NCI-H82 treated with DMSO at 0.1 percent for 48 hours (cell line): ENCODE measurements at regions not wholly inside any gene's neighbourhood (a gene's known extent, or its start where the extent isn't known, plus 50 kb on each side); places are given as distances from the start of the nearest gene placed in this dataset.
"Not testable (repeated sequence)": the region's sequence is repeated elsewhere in the genome, so short reads cannot be mapped to it uniquely, and the experiment has no call there.

Experiments
- DNase-seq: peaks from one replicate; lab custom pipeline; 2025; ENCODE audit not compliant: unreplicated experiment; lab: John Stamatoyannopoulos, UW

- no peak for DNase-seq
These were observed 235.1 kb downstream of the ABCC12 start for GRCh38 chr16:47920709-47921108.

- no peak for DNase-seq
These were observed 238.7 kb downstream of the ABCC12 start for GRCh38 chr16:47917118-47917517.

GRCh38 chr16:47916266-47916665 lies 239.5 kb downstream of the ABCC12 start:
- DNase-seq = no peak

- DNase-seq = no peak
These were observed 248.7 kb downstream of the ABCC12 start for GRCh38 chr16:47907109-47907508.

- no peak for DNase-seq
These were observed 250.0 kb downstream of the ABCC12 start for GRCh38 chr16:47905771-47906170.

- no peak for DNase-seq
These were observed 251.1 kb downstream of the ABCC12 start for GRCh38 chr16:47904691-47905090.

- no peak for DNase-seq
These were observed 252.3 kb downstream of the ABCC12 start for GRCh38 chr16:47903470-47903869.

- DNase-seq = not testable (repeated sequence)
These were observed 258.7 kb downstream of the ABCC12 start for GRCh38 chr16:47897105-47897504.

GRCh38 chr16:47895146-47895545 lies 260.6 kb downstream of the ABCC12 start:
- no peak for DNase-seq

GRCh38 chr16:47892999-47893398 lies 262.8 kb downstream of the ABCC12 start:
- no peak for DNase-seq

- no peak for DNase-seq
These were observed 267.1 kb downstream of the ABCC12 start for GRCh38 chr16:47888734-47889133.

GRCh38 chr16:47888142-47888541 lies 267.7 kb downstream of the ABCC12 start:
- no peak for DNase-seq

GRCh38 chr16:47887496-47887895 lies 268.3 kb downstream of the ABCC12 start:
- no peak for DNase-seq

- DNase-seq = peak; percentile 4
These were observed 269.0 kb downstream of the ABCC12 start for GRCh38 chr16:47886631-47887415.

GRCh38 chr16:47886139-47886538 lies 269.7 kb downstream of the ABCC12 start:
- DNase-seq = no peak

- no peak for DNase-seq
These were observed 270.3 kb downstream of the ABCC12 start for GRCh38 chr16:47885489-47885888.

- peak; percentile 5 for DNase-seq
These were observed 271.6 kb downstream of the ABCC12 start for GRCh38 chr16:47884116-47884725.

GRCh38 chr16:47881574-47881973 lies 274.2 kb downstream of the ABCC12 start:
- DNase-seq = no peak

- DNase-seq = no peak
These were observed 275.1 kb downstream of the ABCC12 start for GRCh38 chr16:47880653-47881052.

GRCh38 chr16:47877166-47877565 lies 278.6 kb downstream of the ABCC12 start:
- no peak for DNase-seq

GRCh38 chr16:47876511-47876910 lies 279.3 kb downstream of the ABCC12 start:
- no peak for DNase-seq

- DNase-seq = no peak
These were observed 282.4 kb downstream of the ABCC12 start for GRCh38 chr16:47873434-47873833.

GRCh38 chr16:47872225-47872624 lies 283.6 kb downstream of the ABCC12 start:
- DNase-seq = no peak
